DMS 273 treated with DMSO at 0.1 percent for 48 hours (cell line): ENCODE measurements at regions not wholly inside any gene's neighbourhood (a gene's known extent, or its start where the extent isn't known, plus 50 kb on each side); places are given as distances from the start of the nearest gene placed in this dataset.
A peak's percentile ranks its signal among the peaks of the same experiment; 100 is the strongest.

Source experiments
- DNase-seq: peaks from one replicate; lab custom pipeline; 2025; lab: John Stamatoyannopoulos, UW

GRCh38 chr7:112594397-112594796 is 113.6 kb downstream of the LSMEM1 start:
- no peak for DNase-seq

- DNase-seq, result no peak
Measured at GRCh38 chr7:112596260-112596659, 115.5 kb downstream of the LSMEM1 start.

- no peak for DNase-seq
Measured at GRCh38 chr7:112596981-112597380, 116.2 kb downstream of the LSMEM1 start.

- no peak for DNase-seq
Measured at GRCh38 chr7:112603673-112604072, 122.9 kb downstream of the LSMEM1 start.

GRCh38 chr7:112610636-112611035 is 129.8 kb downstream of the LSMEM1 start:
- no peak for DNase-seq

- DNase-seq, result no peak
Measured at GRCh38 chr7:112615701-112616100, 134.9 kb downstream of the LSMEM1 start.

GRCh38 chr7:112616295-112616694 is 135.5 kb downstream of the LSMEM1 start:
- DNase-seq, result no peak

GRCh38 chr7:112619343-112619742 is 138.6 kb downstream of the LSMEM1 start:
- no peak for DNase-seq

GRCh38 chr7:112622159-112622715 is 141.4 kb downstream of the LSMEM1 start:
- DNase-seq, result no peak

- DNase-seq, result no peak
Measured at GRCh38 chr7:112624416-112624815, 143.6 kb downstream of the LSMEM1 start.

- DNase-seq, result no peak
Measured at GRCh38 chr7:112630565-112630964, 149.8 kb downstream of the LSMEM1 start.

GRCh38 chr7:112634107-112634506 is 153.3 kb downstream of the LSMEM1 start:
- DNase-seq, result no peak

GRCh38 chr7:112635742-112636141 is 154.5 kb downstream of the TMEM168 start:
- no peak for DNase-seq

GRCh38 chr7:112638675-112639400 is 151.4 kb downstream of the TMEM168 start:
- no peak for DNase-seq

GRCh38 chr7:112640685-112641084 is 149.5 kb downstream of the TMEM168 start:
- DNase-seq, result no peak

- DNase-seq, result peak; percentile 68
Measured at GRCh38 chr7:112646783-112647182, 143.4 kb downstream of the TMEM168 start.

GRCh38 chr7:112648781-112649180 is 141.4 kb downstream of the TMEM168 start:
- DNase-seq, result no peak

GRCh38 chr7:112649560-112649959 is 140.6 kb downstream of the TMEM168 start:
- DNase-seq, result no peak

- DNase-seq, result no peak
Measured at GRCh38 chr7:112654322-112655216, 135.6 kb downstream of the TMEM168 start.

GRCh38 chr7:112665709-112666108 is 124.5 kb downstream of the TMEM168 start:
- DNase-seq, result peak; percentile 16

GRCh38 chr7:112668561-112668960 is 121.6 kb downstream of the TMEM168 start:
- DNase-seq, result no peak

- no peak for DNase-seq
Measured at GRCh38 chr7:112669306-112669705, 120.9 kb downstream of the TMEM168 start.

- no peak for DNase-seq
Measured at GRCh38 chr7:112670193-112670592, 120.0 kb downstream of the TMEM168 start.
